AG04450 (cell line): ENCODE measurements at regions not wholly inside any gene's neighbourhood (a gene's known extent, or its start where the extent isn't known, plus 50 kb on each side); places are given as distances from the start of the nearest gene placed in this dataset.
"Not testable (repeated sequence)": the region's sequence is repeated elsewhere in the genome, so short reads cannot be mapped to it uniquely, and the experiment has no call there.

Source experiments
- CTCF ChIA-PET: fragments of 300-600, 350-600 bp; formaldehyde crosslinking; extraction: SDS; loops from one replicate; lab custom pipeline; 2022; ENCODE audit warnings: antibody characterized with exemption, inconsistent platforms; lab: Charles Lee
- POLR2A ChIA-PET: fragments of 350-600 bp; formaldehyde crosslinking; extraction: SDS; loops from one replicate; lab custom pipeline; 2021; ENCODE audit warnings: antibody characterized with exemption, inconsistent platforms; lab: Yijun Ruan, JAX
- DNase-seq: peaks from one replicate; pipeline ENCODE4 v3.0.0-alpha.2; 2011; ENCODE audit warnings: low read depth, low spot score
- H3K27ac ChIP-seq: one replicate; pipeline ENCODE4 v1.5.1; 2012; ENCODE audit warnings: low read depth, low read length, control low read depth
- H3K27me3 ChIP-seq: one replicate; pipeline ENCODE4 v1.6.0; 2012; ENCODE audit warnings: low read length; ENCODE audit not compliant: control insufficient read depth, insufficient read depth
- H3K4me3 ChIP-seq: 2 replicates; pipeline ENCODE4 v1.5.1; 2011; ENCODE audit warnings: mild to moderate bottlenecking, low read depth, low read length, control low read depth
- H3K9me3 ChIP-seq: 2 replicates; pipeline ENCODE4 v1.5.1; 2012; ENCODE audit warnings: low read length; ENCODE audit not compliant: control insufficient read depth, insufficient read depth
- TF ChIP-seq, protein P1 (sequence below): IDR thresholded peaks from 2 replicates; pipeline ENCODE4 v1.5.1; 2011; ENCODE audit warnings: low read depth, low read length, control low read depth, inconsistent platforms

DNA sequence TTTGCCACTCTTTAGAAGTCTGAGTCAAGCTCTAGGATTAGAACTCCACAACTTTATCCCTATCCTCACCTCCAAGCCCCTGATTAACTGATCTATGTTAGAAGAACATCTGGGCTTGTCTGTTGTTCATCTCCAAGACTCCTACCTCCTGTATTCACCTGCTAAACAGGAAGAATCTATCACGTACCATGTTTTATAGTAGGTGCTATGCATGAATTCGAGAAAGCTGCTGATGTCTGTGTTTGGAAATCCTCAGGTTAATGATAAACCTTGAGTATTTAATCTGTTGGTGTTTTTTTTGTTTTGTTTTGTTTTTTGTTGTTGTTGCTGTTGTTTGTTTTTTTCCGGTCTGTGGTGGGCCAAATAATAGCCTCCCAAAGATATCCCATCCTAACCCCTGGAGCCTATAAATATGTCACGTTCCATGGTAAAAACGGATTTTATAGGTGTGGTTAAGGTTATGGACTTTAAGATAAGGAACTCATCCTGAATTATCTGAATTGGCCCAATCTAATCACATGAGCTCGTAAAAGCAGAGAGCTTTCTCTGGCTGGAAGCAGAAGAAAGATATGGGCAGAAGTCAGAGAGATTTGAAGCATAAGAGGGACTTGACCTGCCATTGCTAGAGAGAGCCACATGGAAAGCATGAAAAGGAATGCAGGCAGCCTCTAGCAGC, 101.2 kb upstream of the DUSP21 start:
- DNase-seq, result no peak

GRCh38 chrX:44741859-44742258, 102.0 kb upstream of the DUSP21 start:
- H3K27me3 ChIP-seq, H3K4me3 ChIP-seq, POLR2A ChIA-PET, H3K9me3 ChIP-seq, CTCF ChIA-PET, DNase-seq, H3K27ac ChIP-seq: not testable (repeated sequence)

More for the DNA sequence above, 101.2 kb upstream of the DUSP21 start:
- TF ChIP-seq, protein P1, sequence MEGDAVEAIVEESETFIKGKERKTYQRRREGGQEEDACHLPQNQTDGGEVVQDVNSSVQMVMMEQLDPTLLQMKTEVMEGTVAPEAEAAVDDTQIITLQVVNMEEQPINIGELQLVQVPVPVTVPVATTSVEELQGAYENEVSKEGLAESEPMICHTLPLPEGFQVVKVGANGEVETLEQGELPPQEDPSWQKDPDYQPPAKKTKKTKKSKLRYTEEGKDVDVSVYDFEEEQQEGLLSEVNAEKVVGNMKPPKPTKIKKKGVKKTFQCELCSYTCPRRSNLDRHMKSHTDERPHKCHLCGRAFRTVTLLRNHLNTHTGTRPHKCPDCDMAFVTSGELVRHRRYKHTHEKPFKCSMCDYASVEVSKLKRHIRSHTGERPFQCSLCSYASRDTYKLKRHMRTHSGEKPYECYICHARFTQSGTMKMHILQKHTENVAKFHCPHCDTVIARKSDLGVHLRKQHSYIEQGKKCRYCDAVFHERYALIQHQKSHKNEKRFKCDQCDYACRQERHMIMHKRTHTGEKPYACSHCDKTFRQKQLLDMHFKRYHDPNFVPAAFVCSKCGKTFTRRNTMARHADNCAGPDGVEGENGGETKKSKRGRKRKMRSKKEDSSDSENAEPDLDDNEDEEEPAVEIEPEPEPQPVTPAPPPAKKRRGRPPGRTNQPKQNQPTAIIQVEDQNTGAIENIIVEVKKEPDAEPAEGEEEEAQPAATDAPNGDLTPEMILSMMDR, result no peak
- ChIA-PET CTCF (no interaction called here), POLR2A (no interaction called here)
- no peaks in the 10 kb centered on the region for H3K9me3 ChIP-seq
- no peaks in the 10 kb centered on the region for H3K27me3 ChIP-seq
- H3K4me3 ChIP-seq, result no peak overlapping the region
- H3K27ac ChIP-seq, result no peak overlapping the region

DNA sequence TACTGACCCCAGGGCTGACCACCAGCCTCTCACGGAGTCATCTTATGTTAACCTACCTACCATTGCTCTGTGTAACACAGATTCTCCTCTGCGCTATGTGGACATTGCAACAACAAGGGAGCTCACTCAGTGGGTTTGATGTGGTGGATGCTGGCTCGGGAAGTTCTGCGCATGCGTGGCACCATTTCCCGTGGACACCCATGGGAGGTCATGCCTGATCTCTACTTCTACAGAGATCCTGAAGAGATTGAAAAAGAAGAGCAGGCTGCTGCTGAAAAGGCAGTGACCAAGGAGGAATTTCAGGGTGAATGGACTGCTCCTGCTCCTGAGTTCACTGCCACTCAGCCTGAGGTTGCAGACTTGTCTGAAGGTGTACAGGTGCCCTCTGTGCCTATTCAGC, 102.4 kb upstream of the DUSP21 start:
- POLR2A ChIA-PET, DNase-seq, H3K9me3 ChIP-seq, H3K4me3 ChIP-seq, H3K27me3 ChIP-seq, CTCF ChIA-PET, H3K27ac ChIP-seq: not testable (repeated sequence)

- no peak overlapping the region for H3K27ac ChIP-seq
- TF ChIP-seq, protein P1, result no peak
- no peak overlapping the region for H3K4me3 ChIP-seq
- no peaks in the 10 kb centered on the region for H3K27me3 ChIP-seq
- H3K9me3 ChIP-seq, result no peaks in the 10 kb centered on the region
- CTCF ChIA-PET, result no interaction called here
- POLR2A ChIA-PET, result no interaction called here
- no peak for DNase-seq
These were observed 108.3 kb upstream of the DUSP21 start for GRCh38 chrX:44735498-44735897.

DNA sequence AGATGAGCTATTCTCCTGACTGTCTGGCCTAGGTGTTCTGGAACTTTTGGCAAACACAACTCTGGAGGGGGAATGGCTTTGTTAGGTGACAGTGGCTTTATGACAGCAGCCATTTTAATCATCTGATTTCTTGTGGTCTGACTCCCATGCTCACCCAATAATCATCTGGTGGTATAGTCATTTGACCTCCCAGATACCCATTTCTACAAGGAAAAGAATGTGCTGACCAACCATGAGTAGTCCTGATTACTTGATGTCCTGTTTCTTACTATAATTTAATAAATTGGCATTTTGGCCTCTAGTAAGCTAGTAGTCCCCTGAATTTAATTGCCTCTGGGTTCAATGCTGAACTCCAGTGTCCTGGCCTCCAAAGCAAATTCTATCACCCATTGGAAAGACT, 109.9 kb upstream of the DUSP21 start:
- Histone ChIP-seq H3K9me3 (no peaks in the 10 kb centered on the region), H3K4me3 (no peak overlapping the region), H3K27me3 (no peaks in the 10 kb centered on the region), H3K27ac (no peak overlapping the region)
- POLR2A ChIA-PET, result no interaction called here
- TF ChIP-seq, protein P1, result no peak
- CTCF ChIA-PET, result no interaction called here
- no peak for DNase-seq

GRCh38 chrX:44731160-44731559, 112.7 kb upstream of the DUSP21 start:
- H3K27me3 ChIP-seq, result no peaks in the 10 kb centered on the region
- H3K9me3 ChIP-seq, result no peaks in the 10 kb centered on the region
- POLR2A ChIA-PET, result no interaction called here
- no peak for DNase-seq
- no peak overlapping the region for H3K4me3 ChIP-seq
- TF ChIP-seq, protein P1, result no peak
- no peak overlapping the region for H3K27ac ChIP-seq
- CTCF ChIA-PET, result no interaction called here
